Neural cell (in vitro differentiated cells): ENCODE measurements at regions not wholly inside any gene's neighbourhood (a gene's known extent, or its start where the extent isn't known, plus 50 kb on each side); places are given as distances from the start of the nearest gene placed in this dataset.
"Not testable (repeated sequence)": the region's sequence is repeated elsewhere in the genome, so short reads cannot be mapped to it uniquely, and the experiment has no call there.

ENCODE experiments used
- H2AFZ ChIP-seq: fragments of 200-600, 300-800 bp; sonication (generic), shearing (Covaris generic); 2 replicates; pipeline ENCODE4 v1.6.0; 2014; ENCODE audit warnings: low read depth, mild to moderate bottlenecking, antibody characterized with exemption, low read length, moderate library complexity
- H3F3A ChIP-seq: fragments of 200-600 bp; shearing (Covaris generic); 2 replicates; pipeline ENCODE4 v1.6.1; 2016; ENCODE audit warnings: mild to moderate bottlenecking, moderate library complexity, mixed read lengths, antibody characterized with exemption, low read length; ENCODE audit not compliant: insufficient read depth, poor library complexity, severe bottlenecking
- H3K27ac ChIP-seq: fragments of 200-600, 300-800 bp; sonication (generic), shearing (Covaris generic); 2 replicates; pipeline ENCODE4 v1.5.1; 2014; ENCODE audit warnings: mild to moderate bottlenecking, low read length, moderate library complexity
- H3K27me3 ChIP-seq: fragments of 300-800, 200-600 bp; sonication (generic), shearing (Covaris generic); 2 replicates; pipeline ENCODE4 v1.6.0; 2014; ENCODE audit warnings: mild to moderate bottlenecking, low read depth, low read length, moderate library complexity; ENCODE audit not compliant: insufficient read depth
- H3K36me3 ChIP-seq: fragments of 300-800, 200-600 bp; sonication (generic), shearing (Covaris generic); 2 replicates; pipeline ENCODE4 v1.5.1; 2014; ENCODE audit warnings: mild to moderate bottlenecking, antibody characterized with exemption, low read length, moderate library complexity; ENCODE audit not compliant: insufficient read depth
- H3K4me2 ChIP-seq: fragments of 300-800, 200-600 bp; sonication (generic), shearing (Covaris generic); 2 replicates; pipeline ENCODE4 v1.6.0; 2014; ENCODE audit warnings: mild to moderate bottlenecking, low read length
- H3K4me3 ChIP-seq: fragments of 300-800, 200-600 bp; sonication (generic), shearing (Covaris generic); 2 replicates; pipeline ENCODE4 v1.5.1; 2014; ENCODE audit warnings: mild to moderate bottlenecking, low read length, moderate library complexity
- H3K79me2 ChIP-seq: fragments of 200-600 bp; shearing (Covaris generic); replicated peaks from 2 replicates; pipeline ENCODE4 v1.6.0; 2014; ENCODE audit warnings: mild to moderate bottlenecking, low read length, moderate library complexity; ENCODE audit not compliant: insufficient read depth
- H3K9ac ChIP-seq: fragments of 300-800, 200-600 bp; sonication (generic), shearing (Covaris generic); 2 replicates; pipeline ENCODE4 v1.6.1; 2016; ENCODE audit warnings: mild to moderate bottlenecking, low read length, mixed read lengths
- H3K9me2 ChIP-seq: fragments of 200-600 bp; shearing (Covaris generic); 2 replicates; pipeline ENCODE4 v1.6.1; 2016; ENCODE audit warnings: mild to moderate bottlenecking, low read length, mixed read lengths; ENCODE audit not compliant: insufficient read depth
- H3K9me3 ChIP-seq: fragments of 200-600, 300-800 bp; sonication (generic), shearing (Covaris generic); 2 replicates; pipeline ENCODE4 v1.6.1; 2016; ENCODE audit warnings: mild to moderate bottlenecking, mixed run types, low read length, moderate library complexity, mixed read lengths
- H4K20me1 ChIP-seq: fragments of 200-600 bp; shearing (Covaris generic); 2 replicates; pipeline ENCODE4 v1.6.1; 2016; ENCODE audit warnings: mild to moderate bottlenecking, mixed run types; ENCODE audit not compliant: insufficient read depth
- CTCF ChIP-seq: fragments of 450-650 bp; IDR thresholded peaks from 2 replicates; pipeline ENCODE4 v1.5.1; 2014; ENCODE audit warnings: antibody characterized with exemption, mild to moderate bottlenecking, moderate library complexity; ENCODE audit not compliant: poor library complexity, severe bottlenecking
- EP300 ChIP-seq: fragments of 450-650 bp; conservative IDR thresholded peaks from 2 replicates; pipeline ENCODE4 v1.6.1; 2014; ENCODE audit warnings: antibody characterized with exemption, mild to moderate bottlenecking, moderate library complexity; ENCODE audit not compliant: poor library complexity, severe bottlenecking
- EZH2 ChIP-seq: fragments of 200-600, 300-800 bp; shearing (Covaris generic), sonication (generic); IDR thresholded peaks from 2 replicates; pipeline ENCODE4 v1.6.1; 2014; ENCODE audit warnings: antibody characterized with exemption, low read length, borderline replicate concordance, mild to moderate bottlenecking; ENCODE audit not compliant: insufficient read depth, poor library complexity, severe bottlenecking
- MXI1 ChIP-seq: fragments of 450-650 bp; conservative IDR thresholded peaks from 2 replicates; pipeline ENCODE4 v1.6.1; 2014; ENCODE audit warnings: antibody characterized with exemption, mild to moderate bottlenecking; ENCODE audit not compliant: poor library complexity, severe bottlenecking
- POLR2AphosphoS5 ChIP-seq: IDR thresholded peaks from 2 replicates; pipeline ENCODE4 v1.6.1; 2012
- RAD21 ChIP-seq: fragments of 450-650 bp; conservative IDR thresholded peaks from 2 replicates; pipeline ENCODE4 v1.6.1; 2014; ENCODE audit warnings: antibody characterized with exemption, mild to moderate bottlenecking, moderate library complexity
- REST ChIP-seq: IDR thresholded peaks from 2 replicates; pipeline ENCODE4 v1.6.1; 2012; ENCODE audit warnings: borderline replicate concordance
- SMC3 ChIP-seq: fragments of 450-650 bp; conservative IDR thresholded peaks from 2 replicates; pipeline ENCODE4 v1.6.1; 2014; ENCODE audit warnings: antibody characterized with exemption, mild to moderate bottlenecking, moderate library complexity; ENCODE audit not compliant: poor library complexity
- TAF1 ChIP-seq: IDR thresholded peaks from 2 replicates; pipeline ENCODE4 v1.6.1; 2012; ENCODE audit warnings: low read depth

GRCh38 chr14:44846232-44846824 is 115.4 kb downstream of the KLHL28 start:
- no peaks in the 10 kb centered on the region for H3K9me3 ChIP-seq
- H3K79me2 ChIP-seq, result no peaks in the 10 kb centered on the region
- no peak overlapping the region for H3K9ac ChIP-seq
- no peaks in the 10 kb centered on the region for H3K9me2 ChIP-seq
- H3K27ac ChIP-seq, result no peak overlapping the region
- H3K36me3 ChIP-seq, result no peaks in the 10 kb centered on the region
- H2AFZ ChIP-seq, result no peak overlapping the region
- no peaks in the 10 kb centered on the region for H4K20me1 ChIP-seq
- H3K27me3 ChIP-seq, result no peaks in the 10 kb centered on the region
- TF ChIP-seq TAF1 (no peak), SMC3 (peak; percentile 81), POLR2AphosphoS5 (no peak), MXI1 (no peak), REST (no peak), EP300 (no peak), EZH2 (no peak), RAD21 (peak; percentile 90), CTCF (peak; percentile 88)
- H3K4me3 ChIP-seq, result no peak overlapping the region
- no peaks in the 10 kb centered on the region for H3F3A ChIP-seq
- no peak overlapping the region for H3K4me2 ChIP-seq

- not testable (repeated sequence) for H3K36me3 ChIP-seq, H4K20me1 ChIP-seq, H3K27ac ChIP-seq, H3K79me2 ChIP-seq, H3K27me3 ChIP-seq, H3K9me2 ChIP-seq, H3K4me3 ChIP-seq, H3K9ac ChIP-seq, H3K4me2 ChIP-seq, H3F3A ChIP-seq, H2AFZ ChIP-seq, H3K9me3 ChIP-seq
Measured at GRCh38 chr14:44835928-44836327, 125.8 kb downstream of the KLHL28 start.
